GM12865 (cell line): ENCODE measurements at regions not wholly inside any gene's neighbourhood (a gene's known extent, or its start where the extent isn't known, plus 50 kb on each side); places are given as distances from the start of the nearest gene placed in this dataset.

Experiments used
- DNase-seq: peaks from one replicate; pipeline ENCODE4 v3.0.0; 2010; ENCODE audit warnings: low read depth
- H3K4me3 ChIP-seq: 2 replicates; pipeline ENCODE4 v1.5.1; 2011; ENCODE audit warnings: mild to moderate bottlenecking, low read depth, low read length, control low read depth
- CTCF ChIP-seq: IDR thresholded peaks from 2 replicates; pipeline ENCODE4 v1.5.1; 2011; ENCODE audit warnings: low read length, control low read depth, low read depth, inconsistent platforms; ENCODE audit not compliant: insufficient read depth; ENCODE audit errors: missing control alignments

GRCh38 chr19:28610731-28611130 lies 602.2 kb downstream of the UQCRFS1 start:
- DNase-seq: no peak
- H3K4me3 ChIP-seq: no peak overlapping the region
- TF ChIP-seq CTCF: no peak

GRCh38 chr19:28609944-28610343 lies 603.0 kb downstream of the UQCRFS1 start:
- TF ChIP-seq CTCF: no peak
- H3K4me3 ChIP-seq: no peak overlapping the region
- no peak for DNase-seq

DNA sequence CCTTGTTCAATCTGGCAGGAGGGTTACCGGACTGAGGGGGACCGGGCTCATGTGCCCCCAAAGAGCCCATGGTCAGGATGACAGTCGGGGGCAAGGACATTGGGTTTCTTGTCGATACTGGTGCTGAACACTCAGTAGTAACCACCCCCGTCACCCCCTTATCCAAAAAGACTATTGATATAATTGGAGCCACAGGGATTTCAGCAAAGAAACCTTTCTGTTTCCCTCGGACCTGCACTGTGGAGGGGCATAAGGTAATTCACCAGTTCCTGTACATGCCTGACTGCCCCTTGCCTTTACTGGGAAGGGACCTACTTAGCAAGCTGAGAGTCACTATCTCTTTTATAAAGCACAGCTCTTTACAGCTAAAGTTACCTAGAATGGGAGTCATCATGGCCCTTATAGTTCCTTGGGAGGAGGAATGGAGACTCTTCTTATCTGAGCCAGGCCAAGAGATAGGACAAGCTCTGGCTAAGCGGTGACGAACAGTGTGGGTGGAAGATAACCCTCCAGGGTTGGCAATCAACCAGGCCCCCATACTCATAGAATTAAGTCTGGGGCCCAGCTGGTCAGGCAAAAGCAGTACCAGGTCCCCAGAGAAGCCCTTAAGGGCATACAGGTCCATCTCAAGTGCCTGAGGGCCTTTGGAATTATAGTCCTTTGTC lies 603.7 kb downstream of the UQCRFS1 start:
- DNase-seq: no peak
- no peak for TF ChIP-seq CTCF
- no peak overlapping the region for H3K4me3 ChIP-seq

- H3K4me3 ChIP-seq: no peak overlapping the region
- TF ChIP-seq CTCF: no peak
- no peak for DNase-seq
Measured at GRCh38 chr19:28608292-28608691, 604.7 kb downstream of the UQCRFS1 start.

DNA sequence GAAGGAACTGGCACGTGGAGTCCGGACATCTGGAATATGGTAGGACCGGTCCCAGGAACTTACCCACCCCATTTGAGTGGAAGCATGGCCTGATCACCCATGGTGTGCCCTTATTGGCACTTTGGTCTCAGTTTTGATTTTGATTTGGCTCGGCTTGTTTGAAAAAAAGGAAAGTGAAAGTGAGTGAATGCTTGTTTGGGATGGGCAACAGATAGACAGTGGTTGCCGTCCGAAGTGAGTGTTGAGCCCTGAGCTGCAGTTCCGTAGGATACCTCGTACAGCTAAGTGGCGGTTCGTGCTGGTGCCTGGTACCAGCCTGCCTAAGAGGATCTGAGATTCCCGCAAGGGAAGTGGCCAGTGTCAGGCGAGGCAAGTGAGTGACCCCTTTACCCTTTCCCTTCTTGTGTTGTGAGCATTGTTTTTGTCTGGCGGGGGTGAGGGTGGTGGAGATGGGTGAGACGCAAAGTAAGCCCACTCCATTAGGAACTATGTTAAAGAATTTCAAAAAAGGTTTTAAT lies 605.8 kb downstream of the UQCRFS1 start:
- no peak overlapping the region for H3K4me3 ChIP-seq
- DNase-seq: no peak
- no peak for TF ChIP-seq CTCF

DNA sequence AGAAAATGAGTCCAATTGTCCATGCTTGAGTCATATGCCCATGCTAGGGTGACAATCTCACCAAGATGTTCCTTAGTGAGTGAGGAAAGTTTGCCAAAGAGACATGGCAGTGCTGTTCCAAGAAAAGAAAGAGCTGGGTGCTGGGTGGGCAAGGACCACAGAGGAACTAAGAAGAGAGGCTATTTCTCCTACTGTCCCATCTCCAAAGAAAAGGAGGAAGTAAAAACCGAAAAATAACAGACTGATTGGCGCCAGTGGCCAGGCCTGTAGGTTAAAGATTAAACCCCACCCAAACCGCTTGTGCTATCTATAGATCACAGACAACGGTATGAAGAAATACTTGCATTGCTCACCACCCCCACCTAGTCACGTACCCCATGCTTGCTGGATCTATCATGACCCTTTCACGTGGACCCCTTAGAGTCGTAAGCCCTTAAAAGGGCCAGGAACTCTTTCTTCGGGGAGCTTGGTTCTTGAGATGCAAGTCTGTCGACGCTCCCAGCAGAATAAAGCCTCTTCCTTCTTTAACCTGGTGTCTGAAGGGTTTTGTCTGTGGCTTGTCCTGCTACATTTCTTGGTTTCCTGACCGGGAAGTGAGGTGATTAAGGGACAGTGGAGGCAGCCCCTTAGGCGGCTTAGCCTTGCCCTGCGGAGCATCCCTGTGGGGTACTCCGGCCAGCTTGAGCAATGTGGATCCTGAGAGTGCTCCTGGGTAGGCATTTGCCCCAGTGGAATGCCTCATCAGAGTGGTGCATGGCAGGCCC lies 606.5 kb downstream of the UQCRFS1 start:
- peak; percentile 9 for DNase-seq
- no peak overlapping the region for H3K4me3 ChIP-seq
- no peak for TF ChIP-seq CTCF
